HG03520 (cell line): ENCODE measurements at regions not wholly inside any gene's neighbourhood (a gene's known extent, or its start where the extent isn't known, plus 50 kb on each side); places are given as distances from the start of the nearest gene placed in this dataset.

Source experiments
- ATAC-seq: cut with Tn5 transposase; IDR thresholded peaks from one replicate; pipeline ENCODE4 v1.9.1; 2021; ENCODE audit warnings: mild to moderate bottlenecking, moderate library complexity; ENCODE audit not compliant: unreplicated experiment

DNA sequence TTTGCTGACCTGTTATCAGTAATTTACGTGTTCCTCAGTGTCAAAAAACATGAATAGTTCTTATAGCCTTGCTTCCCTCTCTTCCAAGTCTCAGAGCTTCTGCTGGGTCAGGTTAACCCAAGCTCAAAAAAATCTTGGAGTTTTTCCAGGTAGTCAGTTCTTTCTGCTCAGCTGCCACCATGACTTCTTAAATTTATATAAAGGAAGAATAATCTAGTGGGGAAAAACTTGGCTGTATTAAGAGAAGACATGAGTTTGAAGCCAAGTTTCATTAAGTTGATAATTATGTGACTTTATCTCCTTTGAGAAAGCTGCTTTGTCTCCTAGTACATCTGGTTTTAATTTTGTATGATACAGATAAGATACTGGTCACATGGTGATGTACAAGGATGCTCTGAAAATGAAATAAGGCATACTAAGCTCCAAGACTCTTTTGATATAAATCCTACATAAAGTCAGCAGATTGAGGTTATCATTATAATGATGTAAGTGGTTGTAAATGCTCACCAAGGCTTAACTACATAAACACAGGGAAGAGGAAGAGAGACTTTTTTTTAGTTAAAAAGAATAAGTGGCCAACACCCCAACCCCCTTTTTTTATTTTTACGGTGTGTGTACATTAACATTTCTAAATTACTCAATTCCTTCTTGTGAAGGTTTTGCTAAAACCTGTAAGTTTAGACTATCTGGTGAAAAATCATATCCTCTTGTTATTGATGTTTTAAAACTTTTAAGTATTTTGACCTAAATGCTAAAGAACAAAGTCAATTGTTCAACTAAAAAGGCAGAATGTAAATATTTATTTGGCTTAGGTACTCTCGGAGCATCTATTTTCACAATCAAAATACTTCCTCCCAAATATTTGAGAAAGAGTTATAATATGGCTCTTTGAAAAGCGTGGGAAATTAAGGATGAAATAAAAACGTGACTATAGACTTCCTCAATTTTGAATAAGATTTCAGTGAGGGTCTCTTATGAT lies 84.1 kb upstream of the SLC38A2 start:
- ATAC-seq, result no peak

DNA sequence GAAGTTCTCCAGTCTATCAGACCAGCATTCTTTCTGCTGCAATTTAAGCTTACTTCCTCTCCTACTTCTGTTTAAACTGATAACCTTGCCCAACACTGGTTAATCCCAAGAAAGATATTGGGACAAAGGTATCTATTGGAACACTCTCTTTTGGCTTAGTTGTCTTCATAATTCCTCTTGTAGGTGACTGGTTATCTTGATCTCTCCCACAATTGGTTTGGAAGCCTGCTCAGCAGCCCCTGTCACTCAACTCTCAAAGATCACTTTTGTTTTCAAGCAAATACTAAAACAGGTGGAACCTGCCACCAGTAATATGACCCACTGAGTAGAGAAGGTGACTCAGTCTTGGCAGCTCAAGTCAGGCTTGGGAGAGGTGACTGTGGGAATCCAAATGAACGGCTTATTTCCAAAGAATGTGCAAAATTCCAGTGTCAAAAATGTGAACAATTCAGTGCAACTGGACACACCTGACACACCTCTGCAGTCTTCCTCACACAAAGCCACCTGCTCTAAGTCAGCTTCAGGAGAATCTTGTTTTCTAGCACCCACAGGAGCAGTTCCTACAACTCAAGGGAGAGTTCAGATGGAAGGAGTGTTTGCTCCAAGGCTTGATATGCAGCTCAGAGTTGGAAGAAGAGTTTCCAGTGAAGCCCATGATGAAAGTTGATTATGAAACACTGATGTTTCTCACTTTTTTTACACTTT lies 83.2 kb upstream of the SLC38A2 start:
- ATAC-seq, result no peak

DNA sequence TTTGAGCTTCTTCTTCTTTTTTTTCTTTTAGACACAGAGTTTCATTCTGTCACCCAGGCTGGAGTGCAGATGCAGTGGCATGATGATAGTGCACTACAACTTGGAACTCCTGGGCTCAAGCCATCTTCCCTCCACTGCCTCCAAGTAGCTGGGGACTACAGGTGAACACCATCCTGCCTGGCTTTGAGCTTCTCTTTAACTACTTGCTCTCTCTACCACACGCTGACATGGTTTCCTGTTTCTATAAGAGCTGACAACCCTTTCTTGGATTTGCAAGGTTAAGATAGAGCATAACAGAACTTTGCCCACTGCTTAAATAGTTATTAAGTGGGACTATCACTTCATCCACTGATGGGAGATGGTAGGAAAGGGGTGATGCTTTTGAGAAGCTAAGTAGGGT lies 82.4 kb upstream of the SLC38A2 start:
- no peak for ATAC-seq

DNA sequence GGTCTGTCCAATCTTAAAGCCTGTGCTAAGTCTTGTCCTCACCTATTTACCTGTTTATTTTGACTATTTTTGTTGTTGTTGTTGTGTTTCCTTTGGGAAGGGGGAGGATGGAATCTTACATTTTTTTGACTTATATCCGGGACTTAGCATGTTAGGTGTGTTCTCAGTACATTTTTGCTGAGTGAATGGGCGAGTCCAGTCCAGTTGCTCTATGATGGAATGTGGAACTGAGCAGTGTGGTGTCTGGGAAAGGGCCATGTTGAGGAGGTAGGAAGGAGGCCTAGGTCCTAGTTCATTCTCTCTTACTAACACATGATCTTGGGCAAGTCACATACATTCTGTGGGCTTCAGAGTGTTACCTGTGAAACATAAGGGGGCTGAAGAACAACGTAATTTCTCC lies 80.9 kb upstream of the SLC38A2 start:
- ATAC-seq, result no peak

DNA sequence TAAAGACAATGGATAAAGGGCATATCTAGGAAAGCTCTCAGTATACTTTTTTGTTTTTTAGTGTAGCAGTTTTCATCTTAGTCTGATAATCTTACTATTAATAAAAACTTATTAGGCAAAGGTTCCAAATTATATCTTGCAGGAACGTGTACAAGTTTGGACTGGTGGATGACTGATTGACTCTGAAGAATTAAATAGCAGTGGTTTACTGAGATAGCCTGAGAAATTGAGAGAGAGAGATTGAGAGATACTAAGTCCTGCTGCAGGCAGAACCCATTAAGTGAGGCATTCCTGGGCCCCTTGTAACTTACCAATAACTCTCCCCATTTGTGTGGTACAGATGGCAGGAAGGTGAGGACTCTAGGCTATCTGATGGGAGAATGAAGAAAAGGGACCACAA lies 80.2 kb upstream of the SLC38A2 start:
- ATAC-seq, result no peak

DNA sequence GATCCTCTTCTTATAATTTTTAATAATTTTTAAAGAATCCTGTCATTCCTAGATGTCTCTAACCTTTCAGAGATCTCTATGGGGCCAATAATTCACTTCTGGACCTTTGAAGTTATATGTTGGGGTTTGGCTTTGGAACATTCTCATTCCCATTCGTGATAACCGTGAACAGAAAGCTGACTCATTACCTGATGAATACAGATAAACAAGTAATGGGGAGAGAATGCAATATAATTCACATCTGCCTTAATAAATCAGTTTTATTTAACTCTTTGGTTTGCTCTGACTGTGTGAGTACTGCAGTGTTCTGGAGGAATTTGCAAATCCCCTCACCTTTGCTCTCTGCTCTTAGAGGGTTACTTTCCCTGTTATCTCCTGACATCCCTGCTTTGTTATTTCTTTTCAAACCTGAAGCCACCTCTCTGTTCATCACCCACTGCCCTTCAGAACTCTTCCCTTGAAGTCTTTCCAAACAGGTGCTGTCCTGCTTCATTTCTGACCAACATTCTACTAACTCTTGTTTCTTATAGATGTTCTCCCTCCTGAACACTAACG lies 79.6 kb upstream of the SLC38A2 start:
- no peak for ATAC-seq

DNA sequence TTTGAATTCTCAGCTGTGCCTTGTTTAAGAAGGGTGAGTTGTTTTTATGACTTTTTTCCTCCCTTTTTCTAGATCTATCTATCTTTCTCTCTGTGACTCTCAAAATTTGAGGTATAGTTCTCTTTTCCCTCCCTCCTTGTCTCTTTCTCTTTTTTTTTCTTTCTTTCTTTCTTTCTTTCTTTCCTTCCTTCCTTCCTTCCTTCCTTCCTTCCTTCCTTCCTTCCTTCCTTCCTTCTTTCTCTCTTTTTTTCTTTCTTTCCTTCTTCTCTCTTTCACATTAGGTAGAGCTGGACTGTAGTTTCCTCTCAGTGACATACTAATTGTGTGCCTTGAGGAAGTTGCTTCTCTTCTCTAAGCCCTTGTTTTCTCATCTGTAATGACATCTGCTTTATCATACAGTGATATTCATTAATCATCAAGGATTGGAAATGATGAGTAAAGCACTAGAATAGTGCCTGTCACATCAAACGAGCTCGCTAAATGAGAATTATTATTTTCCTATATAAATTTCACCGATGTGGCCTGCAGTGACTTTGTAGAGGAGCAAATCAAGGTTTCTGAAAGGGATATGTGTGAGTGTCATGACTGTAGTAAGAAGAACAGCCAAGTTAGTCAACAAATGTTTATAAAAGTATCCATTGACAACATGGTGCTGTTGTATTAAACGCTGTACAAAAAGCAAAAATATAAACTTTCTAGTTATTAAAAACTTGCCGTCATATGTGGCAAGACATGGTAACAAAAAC lies 78.9 kb upstream of the SLC38A2 start:
- ATAC-seq, result no peak

DNA sequence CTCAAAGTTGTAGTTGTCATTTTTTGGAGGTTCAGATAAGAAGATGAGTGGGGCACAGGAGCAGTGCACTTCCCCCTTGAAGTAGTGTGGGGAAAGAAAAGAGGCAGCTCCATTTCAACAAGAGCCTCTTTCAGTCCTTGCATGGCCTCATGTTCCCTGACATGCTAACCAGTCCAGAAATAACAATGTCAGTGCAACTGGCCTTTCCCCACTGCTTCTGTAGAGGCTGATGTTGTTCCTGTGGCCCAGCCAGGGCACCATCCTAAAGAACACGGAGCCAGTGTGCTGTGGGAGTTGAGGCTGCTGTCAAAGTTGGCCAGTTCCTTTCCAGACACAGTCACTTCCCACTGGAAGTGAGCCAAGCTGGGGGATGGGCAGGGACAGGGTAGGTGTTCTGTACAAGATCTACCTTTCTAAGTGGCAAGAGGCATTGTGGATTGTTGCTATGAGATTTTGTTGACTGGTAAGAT lies 77.7 kb upstream of the SLC38A2 start:
- ATAC-seq, result no peak

DNA sequence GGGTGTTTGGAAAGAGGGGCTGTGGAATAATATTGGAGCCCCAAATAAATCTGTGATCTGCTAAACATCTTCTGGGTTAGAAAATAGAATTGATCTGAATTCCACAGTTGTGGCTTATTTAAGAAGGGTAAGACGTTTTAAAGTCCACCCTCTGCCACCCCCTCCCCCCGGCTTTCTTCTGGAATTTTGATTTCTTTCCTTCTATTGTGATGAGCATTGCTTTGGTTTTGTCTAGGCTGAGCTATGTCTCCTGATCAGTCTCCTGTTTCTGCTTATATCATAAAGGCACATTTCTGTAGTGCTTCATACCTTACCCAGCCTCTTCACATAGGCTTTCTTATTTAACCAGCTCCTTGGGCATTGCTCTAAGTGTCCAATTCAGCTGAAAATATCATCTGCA lies 77.3 kb upstream of the SLC38A2 start:
- no peak for ATAC-seq

DNA sequence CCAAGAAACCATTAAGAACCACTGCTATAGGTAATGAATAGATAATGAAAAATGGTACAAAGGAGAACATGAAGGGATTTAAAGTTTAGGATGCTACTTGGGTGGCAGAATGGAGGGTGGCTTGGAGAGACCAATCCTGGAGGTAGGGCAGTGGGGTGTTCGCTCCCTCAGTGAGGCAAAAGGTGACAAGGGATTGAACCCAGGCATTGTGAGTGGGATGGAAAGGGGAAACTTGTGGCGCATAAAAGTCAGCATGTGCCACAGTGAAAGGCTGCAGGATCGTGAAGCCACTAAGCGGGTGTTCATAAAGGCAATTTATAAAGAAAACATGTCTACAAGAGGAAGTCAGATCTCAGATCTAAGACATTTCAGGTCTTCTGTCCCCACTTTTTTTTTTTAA lies 76.7 kb upstream of the SLC38A2 start:
- ATAC-seq, result no peak

DNA sequence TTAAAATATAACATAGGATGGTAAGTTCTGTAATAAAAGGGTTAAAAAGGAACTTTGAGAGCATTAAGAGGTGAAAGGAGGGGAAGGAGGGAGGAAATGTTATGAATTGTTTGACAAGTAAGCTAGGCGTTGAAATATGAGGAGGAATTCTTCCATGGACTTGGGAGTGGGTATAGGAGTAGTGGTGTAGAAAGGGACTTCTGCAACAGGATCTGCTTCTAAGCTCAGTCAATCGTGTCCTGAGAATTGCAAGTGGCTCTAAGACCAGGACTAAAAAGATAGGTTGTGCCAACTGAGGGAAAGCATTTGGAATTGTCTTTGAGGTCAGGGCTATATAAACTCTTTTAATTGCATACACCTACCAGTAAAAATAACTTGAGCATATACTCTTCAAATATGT lies 74.1 kb upstream of the SLC38A2 start:
- ATAC-seq, result no peak

DNA sequence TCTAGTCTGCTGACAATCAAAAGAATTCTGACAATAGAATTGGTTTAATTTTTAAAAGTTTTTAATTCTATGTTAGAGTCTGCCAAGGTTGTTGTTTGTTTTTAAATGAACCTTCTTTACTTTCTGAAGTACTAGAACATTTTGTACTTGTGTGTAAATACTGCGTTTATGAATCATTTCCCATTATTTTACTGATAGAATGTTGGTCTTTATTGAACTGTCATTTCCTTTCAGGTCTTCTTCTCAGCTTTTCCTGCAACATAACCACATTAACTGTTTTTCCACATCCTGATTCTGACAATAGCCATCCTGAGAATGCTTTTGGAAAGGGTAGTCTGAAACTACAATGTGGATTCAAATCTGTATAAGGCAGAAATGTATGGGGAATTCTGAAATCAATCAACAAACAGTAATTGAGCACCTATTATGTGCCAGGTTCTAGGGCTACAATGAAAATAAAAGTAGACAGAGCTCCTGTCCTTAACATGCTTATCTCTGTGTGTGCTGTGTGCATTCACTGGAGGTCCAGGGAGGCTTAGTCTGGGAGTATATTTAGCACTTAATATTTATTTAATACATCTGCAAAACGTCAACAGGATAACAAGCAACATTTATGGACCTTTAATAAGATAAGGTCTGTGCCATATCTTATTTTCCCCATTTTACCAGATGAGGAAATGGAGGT lies 73.1 kb upstream of the SLC38A2 start:
- ATAC-seq, result no peak

DNA sequence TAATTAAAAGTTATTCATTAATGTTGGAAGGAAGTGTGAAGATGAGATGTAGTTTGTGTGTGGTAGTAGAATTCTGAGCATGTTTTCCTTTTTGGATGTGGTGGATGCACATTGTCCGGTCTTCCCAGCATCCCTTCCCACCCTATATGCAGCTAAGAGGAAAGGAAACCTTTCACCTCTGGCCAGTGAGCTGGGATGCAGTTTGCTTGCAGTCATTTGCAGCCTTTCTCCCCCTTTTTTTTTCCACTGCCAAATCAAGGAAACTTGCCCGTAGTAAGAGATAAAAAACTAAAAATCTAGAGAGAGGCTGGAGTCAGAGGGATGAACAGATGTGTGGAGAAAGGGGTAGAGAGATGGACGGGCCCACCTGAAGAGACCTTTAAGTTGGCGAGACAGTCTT lies 72.5 kb upstream of the SLC38A2 start:
- no peak for ATAC-seq

DNA sequence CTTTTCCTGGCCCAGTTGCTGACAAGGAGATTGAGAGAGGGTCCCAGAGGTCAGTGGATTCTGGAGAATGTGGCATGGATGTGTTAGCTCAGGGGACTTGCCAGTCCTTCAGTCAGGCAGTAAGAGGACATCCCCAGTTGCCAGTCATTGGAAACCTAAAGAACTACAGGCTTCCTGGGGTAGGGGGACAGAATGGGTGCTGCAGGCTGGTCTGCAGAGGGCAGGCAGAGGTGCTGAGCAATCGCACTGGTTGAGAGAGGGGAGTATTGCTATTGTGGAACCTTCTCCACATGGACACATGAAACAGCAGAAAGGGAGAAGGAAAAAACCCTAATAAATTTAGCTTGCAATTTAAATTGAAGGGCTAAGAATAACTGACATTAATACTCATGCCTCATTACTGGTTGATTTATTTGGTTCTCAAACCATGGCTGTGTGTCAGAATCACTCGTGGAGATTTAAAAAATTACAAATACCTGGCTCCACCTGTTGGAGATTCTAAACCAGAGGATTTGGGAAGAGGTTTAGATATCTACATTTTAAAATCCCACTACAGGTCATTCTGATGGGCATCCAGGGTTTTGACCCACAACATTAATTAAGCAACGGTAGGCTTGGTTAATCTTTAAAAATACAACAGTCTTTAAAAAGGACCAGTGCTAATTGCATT lies 71.2 kb upstream of the SLC38A2 start:
- ATAC-seq, result no peak

DNA sequence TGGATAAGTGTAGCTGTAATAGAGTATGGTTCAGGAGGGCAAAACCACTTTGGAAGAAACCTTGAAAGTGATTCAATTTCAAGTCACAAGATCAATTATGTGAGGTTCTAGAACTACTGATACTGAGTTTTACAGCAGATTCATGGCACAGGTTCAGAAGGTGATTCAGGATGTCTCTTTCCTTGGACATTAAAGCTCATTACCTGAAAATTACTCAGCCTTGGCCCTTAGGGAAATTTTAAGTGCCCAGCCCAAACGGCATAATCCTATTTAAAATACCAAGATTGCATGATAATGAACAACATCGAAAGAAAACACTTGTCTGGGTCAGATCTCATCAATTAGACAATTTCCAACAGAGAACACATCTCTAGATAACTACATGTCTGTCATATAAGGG lies 70.2 kb upstream of the SLC38A2 start:
- ATAC-seq, result no peak

DNA sequence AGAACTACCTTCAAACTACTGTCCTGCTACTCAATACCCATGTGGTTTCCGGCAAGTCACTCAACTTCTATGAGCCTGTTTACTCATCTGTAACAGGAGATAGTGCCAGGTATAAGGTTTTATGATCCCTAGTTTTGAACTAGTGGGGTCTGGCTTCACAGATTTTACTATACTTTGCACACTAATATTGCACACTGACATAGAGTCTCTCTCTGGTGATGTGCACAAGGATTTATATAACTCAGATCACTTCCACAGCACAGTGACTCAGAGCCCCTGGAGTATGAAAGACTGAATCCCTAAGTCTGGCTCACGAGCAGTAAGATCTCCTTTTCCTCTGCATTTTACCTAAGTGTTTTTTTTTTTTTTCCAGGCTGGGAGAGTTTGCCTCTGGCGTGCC lies 69.7 kb upstream of the SLC38A2 start:
- ATAC-seq, result no peak

DNA sequence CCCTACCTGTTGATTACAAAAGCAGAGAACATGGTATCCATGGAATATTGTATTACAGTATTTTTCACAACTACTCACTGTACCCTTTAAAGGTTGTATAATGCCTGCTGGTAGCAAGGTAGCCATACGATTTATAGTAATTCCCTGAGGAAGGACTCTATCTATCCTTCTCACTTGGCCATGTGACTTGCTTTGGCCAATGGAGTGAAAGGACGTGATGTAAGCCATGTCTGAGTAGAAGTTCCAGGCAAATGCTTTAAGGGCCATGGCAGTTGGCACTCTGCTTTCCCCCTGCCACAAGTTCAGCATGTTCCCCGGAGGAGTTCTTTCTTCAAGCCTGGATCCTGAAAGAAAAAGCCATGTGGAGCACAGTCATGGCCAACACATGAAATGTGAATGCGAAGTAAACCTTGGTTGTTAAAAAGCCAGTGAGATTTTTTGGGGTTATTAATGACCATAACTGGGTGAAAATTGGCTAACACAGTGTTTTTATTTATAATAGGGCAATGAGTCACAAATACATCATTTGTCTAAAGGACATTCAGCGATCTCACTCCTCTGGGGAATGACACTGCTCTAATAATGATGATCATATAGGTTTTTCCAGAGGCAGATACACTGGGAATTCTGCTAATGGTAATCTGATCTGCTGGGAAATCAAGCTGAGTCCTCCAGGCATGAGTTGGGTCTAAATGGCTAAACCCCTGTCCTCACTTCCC lies 67.4 kb upstream of the SLC38A2 start:
- no peak for ATAC-seq

DNA sequence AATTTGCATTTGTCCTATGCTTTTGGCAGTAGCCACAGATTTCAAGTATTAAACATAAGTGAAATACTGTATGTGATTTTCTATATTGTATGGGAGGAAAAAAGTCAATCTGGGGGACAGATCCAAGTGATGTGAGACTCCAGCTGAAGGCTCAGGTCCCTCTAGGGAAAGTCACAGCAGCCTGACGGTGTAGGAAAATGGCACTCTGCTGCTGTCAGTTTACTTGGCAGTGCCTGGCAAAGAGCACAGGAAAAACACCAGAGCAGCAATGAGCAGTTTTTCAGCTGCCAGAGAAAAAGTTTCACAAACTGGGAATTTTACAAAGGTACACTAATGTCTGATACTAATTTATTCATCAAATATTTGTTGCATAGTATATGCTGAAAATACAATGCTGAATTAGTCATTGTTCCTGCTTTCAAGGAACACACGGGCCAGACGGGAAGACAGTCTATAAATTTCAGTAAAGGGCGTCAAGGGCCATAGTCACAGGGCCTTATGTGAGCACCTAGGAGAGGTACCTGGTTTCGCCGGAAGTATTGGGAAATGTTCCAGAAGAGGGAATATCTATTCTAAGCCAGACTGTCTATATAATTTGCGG lies 66.2 kb upstream of the SLC38A2 start:
- ATAC-seq, result no peak

DNA sequence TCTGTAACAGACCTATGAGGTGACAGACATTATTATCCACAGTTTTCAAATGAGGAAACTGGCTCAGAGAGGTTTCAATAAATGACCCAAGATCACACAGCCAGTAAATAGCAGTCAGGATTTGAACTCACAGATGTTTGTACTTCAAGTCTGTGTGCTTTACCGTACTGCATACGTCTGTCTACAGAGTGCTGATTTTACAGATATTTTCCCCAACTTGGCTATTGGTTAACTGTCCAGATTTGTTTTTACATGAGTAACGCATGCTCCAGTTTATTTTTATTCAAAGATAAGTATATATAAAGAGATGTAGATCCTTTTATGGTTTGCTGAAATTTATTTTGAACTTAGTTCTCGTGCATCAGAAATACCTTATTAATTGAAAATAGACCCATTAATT lies 65.7 kb upstream of the SLC38A2 start:
- no peak for ATAC-seq
